K562 (cell line): ENCODE measurements at regions not wholly inside any gene's neighbourhood (a gene's known extent, or its start where the extent isn't known, plus 50 kb on each side); places are given as distances from the start of the nearest gene placed in this dataset.

Source experiments
- CHD7 ChIP-seq: fragments of 200-600 bp; sonication (generic); IDR thresholded peaks from one replicate; pipeline ENCODE4 v1.6.1; 2012; ENCODE audit warnings: mild to moderate bottlenecking, low read depth, low read length, inconsistent platforms
- NUFIP1 ChIP-seq: fragments of 450-650 bp; IDR thresholded peaks from 2 replicates; pipeline ENCODE4 v1.6.1; 2018; ENCODE audit not compliant: partially characterized antibody
- SRSF9 ChIP-seq: fragments of 200-400 bp; formaldehyde crosslinking; IDR thresholded peaks from 2 replicates; pipeline ENCODE4 v1.6.1; 2017; ENCODE audit warnings: low read depth, low read length, borderline replicate concordance
- ZNF511 ChIP-seq: sonication (generic); formaldehyde crosslinking; IDR thresholded peaks from 2 replicates; pipeline ENCODE4 v1.8.0; 2022; ENCODE audit warnings: mild to moderate bottlenecking, missing genetic modification reagents

DNA sequence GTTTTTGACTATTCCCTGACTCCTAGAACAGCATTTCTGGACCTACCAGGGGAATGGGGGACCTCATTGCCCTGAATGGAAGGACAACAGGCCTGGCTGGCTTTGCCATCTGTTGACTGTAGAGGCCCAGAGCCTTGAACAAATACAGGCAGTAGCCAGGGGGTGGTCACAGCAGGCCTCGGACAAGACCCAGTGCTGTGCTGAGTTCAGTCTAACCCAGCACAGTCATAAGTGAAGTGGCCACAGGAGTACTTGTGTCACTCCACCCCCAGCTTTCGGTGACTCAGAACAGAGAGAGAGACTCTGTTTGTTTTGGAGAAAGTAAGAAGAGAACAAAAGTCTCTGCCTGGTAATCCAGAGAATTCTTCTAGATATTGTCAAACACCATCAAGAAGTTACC, 310.0 kb downstream of the PRR32 start (continued):
- TF ChIP-seq CHD7: no peak
- TF ChIP-seq SRSF9: no peak
- TF ChIP-seq NUFIP1: no peak
- TF ChIP-seq ZNF511 (CRISPR knock-in tag): no peak
- TF ChIP-seq, all 486 proteins: peak for 0
